ENCODE measurements at regions not wholly inside any gene's neighbourhood (a gene's known extent, or its start where the extent isn't known, plus 50 kb on each side); places are given as distances from the start of the nearest gene placed in this dataset.

DNA sequence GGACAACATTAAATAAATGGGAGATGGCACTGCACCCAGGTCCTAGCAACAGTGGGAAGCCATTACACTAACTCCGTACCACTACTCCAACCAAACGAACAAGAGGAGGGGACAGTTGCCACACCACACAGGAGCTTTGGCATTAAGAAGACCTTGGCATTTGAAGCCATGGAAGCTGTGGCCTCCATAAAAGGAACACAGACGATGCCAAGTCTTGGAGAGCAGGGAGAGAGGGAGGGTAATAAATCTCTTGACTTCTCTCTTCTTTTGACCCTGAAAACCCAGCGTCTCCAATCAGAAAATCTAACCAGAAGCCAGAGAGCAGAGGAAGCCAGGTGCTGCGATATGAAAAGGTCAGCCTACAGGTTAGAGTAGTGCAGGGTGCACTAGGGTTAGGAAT is 338.8 kb upstream of the TMEM132C start:
- ChIA-PET CTCF (no interaction called here), POLR2A (no interaction called here)
- Histone ChIP-seq H3K79me2 (ENCODE audit: control insufficient read depth, insufficient read depth, low read length) (no peaks in the 10 kb centered on the region), H3K4me3 (ENCODE audit: control extremely low read depth in 1 of 5, extremely low read depth in 1 of 5, insufficient read depth in 1 of 5, low read depth in 2 of 5, low read length in 4 of 5) (no peak overlapping the region), H3K4me1 (ENCODE audit: control insufficient read depth in 2 of 2, insufficient read depth in 2 of 2, low read length in 2 of 2) (no peaks in the 10 kb centered on the region), H4K20me1 (ENCODE audit: control insufficient read depth, insufficient read depth, low read length, poor library complexity, severe bottlenecking) (no peaks in the 10 kb centered on the region), H3K4me2 (replicated peaks; ENCODE audit: low read depth, low read length, poor library complexity, severe bottlenecking) (no peak overlapping the region), H3K9ac (ENCODE audit: low read length) (no peak overlapping the region), H3K27me3 (replicated peaks in 1 of 4; ENCODE audit: control extremely low read depth in 1 of 4, control insufficient read depth in 3 of 4, insufficient read depth in 4 of 4, low read length in 3 of 4) (no peaks in the 10 kb centered on the region), H3K9me3 (ENCODE audit: control extremely low read depth in 1 of 3, control insufficient read depth in 2 of 3, insufficient read depth in 1 of 3, low read length in 2 of 3) (peaks cover 0 to 3% (median 0%) of the 10 kb centered on the region in 3 donors), H2AFZ (ENCODE audit: insufficient read depth, low read depth, low read length, poor library complexity, severe bottlenecking) (no peak overlapping the region), H3K27ac (ENCODE audit: low read length in 2 of 2) (no peak overlapping the region), H3K36me3 (replicated peaks in 1 of 2; ENCODE audit: control extremely low read depth in 1 of 2, control insufficient read depth in 1 of 2, extremely low read depth in 1 of 2, insufficient read depth in 2 of 2, low read length in 1 of 2) (no peaks in the 10 kb centered on the region)
- no peak overlapping the region for H3K27ac Mint-ChIP-seq
- intact Hi-C loops (cut with micrococcal nuclease): no loop called here
- no peaks in the 10 kb centered on the region for H3K9me3 Mint-ChIP-seq (ENCODE audit: insufficient read depth)
- no CpG with 5 or more reads among the region's 5 CpGs for WGBS (ENCODE audit: insufficient coverage)
- ATAC-seq (ENCODE audit: low read depth): no peak
- no peaks in the 10 kb centered on the region for H3K27me3 Mint-ChIP-seq
- no peaks in the 10 kb centered on the region for H3K4me1 Mint-ChIP-seq
- no peak for DNase-seq
- TF ChIP-seq, protein P1, sequence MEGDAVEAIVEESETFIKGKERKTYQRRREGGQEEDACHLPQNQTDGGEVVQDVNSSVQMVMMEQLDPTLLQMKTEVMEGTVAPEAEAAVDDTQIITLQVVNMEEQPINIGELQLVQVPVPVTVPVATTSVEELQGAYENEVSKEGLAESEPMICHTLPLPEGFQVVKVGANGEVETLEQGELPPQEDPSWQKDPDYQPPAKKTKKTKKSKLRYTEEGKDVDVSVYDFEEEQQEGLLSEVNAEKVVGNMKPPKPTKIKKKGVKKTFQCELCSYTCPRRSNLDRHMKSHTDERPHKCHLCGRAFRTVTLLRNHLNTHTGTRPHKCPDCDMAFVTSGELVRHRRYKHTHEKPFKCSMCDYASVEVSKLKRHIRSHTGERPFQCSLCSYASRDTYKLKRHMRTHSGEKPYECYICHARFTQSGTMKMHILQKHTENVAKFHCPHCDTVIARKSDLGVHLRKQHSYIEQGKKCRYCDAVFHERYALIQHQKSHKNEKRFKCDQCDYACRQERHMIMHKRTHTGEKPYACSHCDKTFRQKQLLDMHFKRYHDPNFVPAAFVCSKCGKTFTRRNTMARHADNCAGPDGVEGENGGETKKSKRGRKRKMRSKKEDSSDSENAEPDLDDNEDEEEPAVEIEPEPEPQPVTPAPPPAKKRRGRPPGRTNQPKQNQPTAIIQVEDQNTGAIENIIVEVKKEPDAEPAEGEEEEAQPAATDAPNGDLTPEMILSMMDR (IDR thresholded peaks at IDR 0.05): no peak
- TF ChIP-seq EZH2 (IDR thresholded peaks at IDR 0.05; ENCODE audit: borderline replicate concordance, insufficient read depth, low read depth, low read length, poor library complexity, severe bottlenecking): no peak
- H3K4me3 Mint-ChIP-seq: no peak overlapping the region

DNA sequence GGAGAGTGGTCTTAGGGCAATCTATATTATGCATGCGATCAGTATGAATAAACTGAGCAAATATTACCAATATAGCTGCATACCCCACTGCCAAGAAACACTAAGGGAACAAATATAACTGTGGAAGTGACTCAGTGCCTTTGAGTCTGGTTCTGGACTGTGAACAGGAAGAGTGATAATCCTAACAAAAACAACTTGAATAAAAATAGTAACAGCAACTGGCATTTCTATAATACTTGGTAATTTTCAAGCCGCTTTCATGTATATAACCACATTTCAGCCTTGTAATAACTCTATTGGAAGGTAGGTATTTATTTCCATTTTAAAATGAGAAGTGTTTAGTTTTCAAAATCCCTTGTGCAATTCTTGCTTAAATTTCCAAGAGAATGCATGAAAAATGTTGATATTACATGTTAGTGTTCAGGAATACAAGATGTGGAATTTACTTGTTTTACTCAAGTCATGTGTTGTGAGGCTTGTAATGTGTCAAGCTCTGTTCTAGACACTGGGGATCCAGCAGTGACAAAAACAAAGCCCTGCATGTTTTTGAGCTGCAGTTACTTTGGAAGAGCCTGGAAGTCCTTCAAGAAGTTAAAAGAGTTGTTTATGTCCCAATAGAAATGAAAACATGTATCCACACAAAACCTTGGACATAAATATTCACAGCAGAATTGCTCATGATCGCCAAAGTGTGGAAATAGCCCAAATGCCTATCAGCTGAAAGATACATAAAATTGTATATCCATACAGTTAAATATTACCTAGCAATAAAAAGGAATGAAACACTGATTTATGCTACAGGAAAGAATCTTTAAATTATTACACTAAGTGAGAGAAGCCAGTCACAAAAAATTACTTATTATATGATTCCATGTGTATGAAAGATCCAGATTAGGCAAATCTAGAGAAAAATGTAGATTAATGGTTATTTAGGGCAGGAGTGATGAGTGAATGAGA is 338.1 kb upstream of the TMEM132C start:
- Histone ChIP-seq H3K4me2 (replicated peaks; ENCODE audit: low read depth, low read length, poor library complexity, severe bottlenecking) (no peak overlapping the region), H4K20me1 (ENCODE audit: control insufficient read depth, insufficient read depth, low read length, poor library complexity, severe bottlenecking) (no peaks in the 10 kb centered on the region), H3K9me3 (ENCODE audit: control extremely low read depth in 1 of 3, control insufficient read depth in 2 of 3, insufficient read depth in 1 of 3, low read length in 2 of 3) (no peaks in the 10 kb centered on the region), H3K27me3 (replicated peaks in 1 of 4; ENCODE audit: control extremely low read depth in 1 of 4, control insufficient read depth in 3 of 4, insufficient read depth in 4 of 4, low read length in 3 of 4) (no peaks in the 10 kb centered on the region), H3K36me3 (replicated peaks in 1 of 2; ENCODE audit: control extremely low read depth in 1 of 2, control insufficient read depth in 1 of 2, extremely low read depth in 1 of 2, insufficient read depth in 2 of 2, low read length in 1 of 2) (no peaks in the 10 kb centered on the region), H3K27ac (ENCODE audit: low read length in 2 of 2) (no peak overlapping the region), H2AFZ (ENCODE audit: insufficient read depth, low read depth, low read length, poor library complexity, severe bottlenecking) (no peak overlapping the region), H3K9ac (ENCODE audit: low read length) (no peak overlapping the region), H3K4me3 (ENCODE audit: control extremely low read depth in 1 of 5, extremely low read depth in 1 of 5, insufficient read depth in 1 of 5, low read depth in 2 of 5, low read length in 4 of 5) (no peak overlapping the region), H3K4me1 (ENCODE audit: control insufficient read depth in 2 of 2, insufficient read depth in 2 of 2, low read length in 2 of 2) (no peaks in the 10 kb centered on the region), H3K79me2 (ENCODE audit: control insufficient read depth, insufficient read depth, low read length) (no peaks in the 10 kb centered on the region)
- H3K4me1 Mint-ChIP-seq: no peaks in the 10 kb centered on the region
- ATAC-seq (ENCODE audit: low read depth) (no peak), DNase-seq (no peak)
- ChIA-PET CTCF (no interaction called here), POLR2A (no interaction called here)
- TF ChIP-seq, protein P1 (IDR thresholded peaks at IDR 0.05): no peak
- no peak for TF ChIP-seq EZH2 (IDR thresholded peaks at IDR 0.05; ENCODE audit: borderline replicate concordance, insufficient read depth, low read depth, low read length, poor library complexity, severe bottlenecking)
- H3K9me3 Mint-ChIP-seq (ENCODE audit: insufficient read depth): no peaks in the 10 kb centered on the region
- no peak overlapping the region for H3K27ac Mint-ChIP-seq
- no peaks in the 10 kb centered on the region for H3K27me3 Mint-ChIP-seq
- intact Hi-C loops (cut with micrococcal nuclease): no loop called here
- WGBS (ENCODE audit: insufficient coverage): no CpG with 5 or more reads among the region's 3 CpGs
- H3K4me3 Mint-ChIP-seq: no peak overlapping the region

Data from B cell (primary cell).